ENCODE measurements at regions not wholly inside any gene's neighbourhood (a gene's known extent, or its start where the extent isn't known, plus 50 kb on each side); places are given as distances from the start of the nearest gene placed in this dataset.

GRCh38 chr10:31210190-31210589, 108.8 kb upstream of the ZEB1 start:
- TF ChIP-seq CTCF (IDR thresholded peaks at IDR 0.05), result no peak
- no peak for TF ChIP-seq EP300 (IDR thresholded peaks at IDR 0.05)

Measured in ovary (tissue), 3 donors.